SKM-1 (cell line): ENCODE measurements at regions not wholly inside any gene's neighbourhood (a gene's known extent, or its start where the extent isn't known, plus 50 kb on each side); places are given as distances from the start of the nearest gene placed in this dataset.
"Not testable (repeated sequence)": the region's sequence is repeated elsewhere in the genome, so short reads cannot be mapped to it uniquely, and the experiment has no call there.

Experiments
- DNase-seq: peaks from one replicate; lab custom pipeline; 2025; ENCODE audit not compliant: unreplicated experiment; lab: John Stamatoyannopoulos, UW

DNA sequence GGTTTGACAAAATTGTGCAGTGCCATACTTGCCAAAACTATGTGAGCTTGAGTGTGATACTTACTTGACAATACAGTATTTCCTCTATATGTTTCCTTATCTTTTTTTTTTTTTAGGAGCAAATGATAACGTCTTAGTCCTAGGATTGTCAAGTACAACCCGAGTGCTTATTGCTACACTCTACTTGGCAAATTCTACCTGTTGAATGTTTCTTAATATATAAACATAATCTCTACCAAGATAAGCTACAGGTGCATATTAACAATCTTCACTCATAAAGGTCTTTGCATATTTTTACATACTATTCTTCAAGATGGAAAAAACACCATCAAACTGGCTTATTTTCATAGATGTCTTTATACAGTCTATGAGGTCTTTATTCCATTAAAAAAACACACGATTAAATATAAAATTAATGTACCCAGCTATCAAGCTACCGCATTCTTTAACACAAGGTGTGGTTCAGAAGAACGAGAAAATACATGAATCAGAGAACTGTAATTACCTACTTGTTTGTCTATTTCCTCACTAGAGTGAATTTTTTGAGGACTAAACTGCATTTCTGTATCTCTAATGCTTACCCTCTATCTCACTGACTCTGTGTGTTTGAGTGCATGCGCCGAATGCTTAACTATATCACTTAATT is 76.1 kb upstream of the PDSS1 start:
- no peak for DNase-seq

DNA sequence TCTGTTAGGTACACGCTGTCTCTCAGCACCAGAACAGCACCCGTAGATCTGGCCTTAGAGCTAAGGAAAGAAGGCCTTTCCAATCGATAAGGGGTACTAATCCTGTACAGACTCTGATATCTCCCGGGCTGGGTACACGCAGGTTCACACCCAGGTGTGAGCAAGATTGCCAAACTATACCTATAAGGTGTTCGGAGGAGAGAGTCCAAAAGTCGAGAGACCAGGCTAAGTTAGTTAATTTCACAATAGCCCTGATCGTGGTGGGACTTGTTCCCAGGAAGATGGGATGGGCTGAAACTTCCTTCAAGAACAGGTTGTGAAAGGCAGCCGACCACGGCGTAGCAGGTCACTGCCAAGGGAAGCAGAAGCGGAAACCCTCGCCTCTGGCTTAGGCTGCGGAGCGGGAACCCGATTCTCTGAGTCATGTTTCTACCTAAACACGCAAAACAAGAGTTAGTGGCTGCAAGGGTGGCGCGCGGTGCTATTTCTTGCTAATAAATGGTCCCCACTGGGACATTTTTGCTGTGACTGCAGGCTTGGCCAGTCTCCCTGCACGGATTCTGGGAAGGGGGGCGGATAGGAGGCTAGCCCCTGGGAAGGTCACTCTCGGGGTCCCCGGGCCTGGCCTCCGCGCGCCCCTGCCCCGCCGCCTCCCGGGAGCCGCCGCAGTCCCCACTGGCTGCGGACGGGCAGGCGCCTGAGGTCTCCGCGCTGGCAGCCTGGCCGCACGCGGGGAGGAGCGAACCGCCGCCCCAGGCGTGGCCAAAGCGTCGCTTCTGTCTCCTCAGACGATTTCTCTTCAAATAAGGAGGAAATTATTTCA is 75.4 kb upstream of the PDSS1 start:
- DNase-seq = peak; percentile 29

DNA sequence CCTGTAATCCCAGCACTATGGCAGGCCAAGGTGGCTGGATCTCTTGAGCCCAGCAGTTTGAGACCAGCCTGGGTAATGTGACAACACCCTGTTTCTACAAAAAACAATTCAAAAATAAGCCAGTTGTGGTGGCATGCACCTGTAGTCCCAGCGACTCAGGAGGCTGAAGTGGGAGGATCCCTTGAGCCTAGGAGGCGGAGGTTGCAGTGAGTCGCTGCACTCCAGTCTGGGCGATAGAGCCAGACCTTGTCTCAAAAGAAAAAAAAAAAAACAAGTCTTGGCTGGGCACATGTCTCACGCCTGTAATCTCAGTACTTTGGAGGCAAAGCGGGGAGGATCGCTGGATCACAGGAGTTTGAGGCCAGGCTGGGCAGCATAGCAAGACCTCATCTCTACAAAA is 74.6 kb upstream of the PDSS1 start:
- no peak for DNase-seq

DNA sequence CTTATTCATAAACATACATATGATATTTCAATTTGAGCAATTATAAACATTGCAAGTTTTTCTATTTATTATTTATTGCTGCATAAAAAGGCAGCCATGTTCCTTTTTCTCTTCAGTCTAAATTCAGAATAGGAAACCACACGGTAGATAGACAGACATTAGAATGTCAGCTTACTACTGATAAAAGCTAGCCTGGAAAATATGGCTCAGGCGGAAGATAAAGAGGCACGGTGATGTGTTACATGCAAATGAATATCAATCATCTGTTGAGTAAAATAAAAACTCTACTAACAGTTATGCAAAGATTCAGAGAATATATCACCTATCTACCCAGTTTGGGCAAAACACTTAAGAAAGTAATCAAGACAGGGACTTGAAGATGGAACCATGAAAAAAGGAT is 73.5 kb upstream of the PDSS1 start:
- DNase-seq = no peak

DNA sequence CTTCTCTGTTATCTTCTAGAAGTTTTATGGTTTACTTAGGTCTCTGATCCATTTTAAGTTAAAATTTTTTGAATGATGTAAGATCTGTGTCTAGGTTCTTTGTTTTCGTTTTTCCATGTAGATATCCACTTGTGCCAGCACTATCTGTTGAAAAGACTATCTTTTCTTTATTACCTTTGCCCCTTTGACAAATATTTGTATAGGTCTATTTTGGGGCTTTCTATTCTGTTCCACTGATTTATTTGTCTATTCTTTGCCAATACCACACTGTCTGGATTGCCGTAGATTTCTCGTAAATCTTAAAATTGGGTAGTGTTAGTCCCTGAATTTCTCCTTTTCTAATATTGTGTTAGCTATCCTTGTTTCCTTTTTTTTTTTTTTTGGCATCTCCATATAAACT is 71.4 kb upstream of the PDSS1 start:
- no peak for DNase-seq

DNA sequence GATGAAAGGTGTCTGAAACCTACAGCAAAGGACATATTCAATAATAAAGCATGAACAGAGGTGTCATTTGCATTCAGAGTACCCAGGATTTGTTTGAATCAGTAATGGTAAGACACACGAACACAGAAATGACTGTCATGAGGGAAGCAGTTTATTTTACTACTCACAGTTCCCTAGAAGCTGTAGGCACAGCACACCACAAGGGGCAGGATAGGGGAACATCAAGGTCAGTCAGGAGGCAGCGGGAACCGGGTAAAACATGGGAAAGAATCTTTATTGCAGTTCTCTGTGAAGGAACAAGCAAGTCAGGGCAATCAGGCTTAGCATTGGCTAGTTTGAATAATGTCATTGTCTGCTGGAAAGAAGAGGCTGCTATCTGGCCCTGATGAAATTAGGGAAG is 70.2 kb upstream of the PDSS1 start:
- no peak for DNase-seq

DNA sequence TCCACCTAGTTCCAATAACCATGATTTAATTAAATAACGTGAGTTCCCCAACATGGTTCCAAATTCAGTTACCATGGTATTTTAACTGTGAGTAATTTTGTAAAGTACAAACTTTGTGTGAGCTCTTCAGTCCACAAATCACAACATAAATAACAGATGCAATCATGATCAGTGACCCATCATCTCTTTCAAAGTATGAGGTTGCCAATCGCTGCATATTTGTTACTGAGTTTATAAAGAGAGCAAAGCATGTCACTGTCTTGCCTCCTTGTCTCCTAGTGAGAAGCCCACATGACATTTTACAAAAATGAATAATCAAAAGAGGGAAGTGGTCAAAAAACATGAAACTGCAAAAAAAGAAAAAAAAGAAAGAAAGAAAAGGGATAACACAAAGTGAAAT is 69.1 kb upstream of the PDSS1 start:
- no peak for DNase-seq

DNA sequence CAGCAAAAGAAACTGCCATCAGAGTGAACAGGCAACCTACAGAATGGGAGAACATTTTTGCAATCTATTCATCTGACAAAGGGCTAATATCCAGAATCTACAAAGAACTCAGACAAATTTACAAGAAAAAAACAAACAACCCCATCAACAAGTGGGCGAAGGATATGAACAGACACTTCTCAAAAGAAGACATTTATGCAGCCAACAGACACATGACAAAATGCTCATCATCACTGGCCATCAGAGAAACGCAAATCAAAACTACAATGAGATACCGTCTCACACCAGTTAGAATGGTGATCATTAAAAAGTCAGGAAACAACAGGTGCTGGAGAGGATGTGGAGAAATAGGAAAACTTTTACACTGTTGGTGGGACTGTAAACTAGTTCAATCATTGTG is 65.3 kb upstream of the PDSS1 start:
- not testable (repeated sequence) for DNase-seq

DNA sequence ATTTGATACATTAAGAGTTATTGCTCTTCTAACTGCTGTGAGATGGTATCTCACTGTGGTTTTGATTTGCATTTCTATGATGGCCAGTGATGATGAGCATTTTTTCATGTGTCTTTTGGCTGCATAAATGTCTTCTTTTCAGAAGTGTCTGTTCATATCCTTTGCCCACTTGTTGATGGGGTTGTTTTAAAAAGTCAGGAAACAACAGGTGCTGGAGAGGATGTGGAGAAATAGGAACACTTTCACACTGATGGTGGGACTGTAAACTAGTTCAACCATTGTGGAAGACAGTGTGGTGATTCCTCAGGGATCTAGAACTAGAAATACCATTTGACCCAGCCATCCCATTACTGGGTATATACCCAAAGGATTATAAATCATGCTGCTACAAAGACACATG is 63.4 kb upstream of the PDSS1 start:
- DNase-seq = not testable (repeated sequence)

DNA sequence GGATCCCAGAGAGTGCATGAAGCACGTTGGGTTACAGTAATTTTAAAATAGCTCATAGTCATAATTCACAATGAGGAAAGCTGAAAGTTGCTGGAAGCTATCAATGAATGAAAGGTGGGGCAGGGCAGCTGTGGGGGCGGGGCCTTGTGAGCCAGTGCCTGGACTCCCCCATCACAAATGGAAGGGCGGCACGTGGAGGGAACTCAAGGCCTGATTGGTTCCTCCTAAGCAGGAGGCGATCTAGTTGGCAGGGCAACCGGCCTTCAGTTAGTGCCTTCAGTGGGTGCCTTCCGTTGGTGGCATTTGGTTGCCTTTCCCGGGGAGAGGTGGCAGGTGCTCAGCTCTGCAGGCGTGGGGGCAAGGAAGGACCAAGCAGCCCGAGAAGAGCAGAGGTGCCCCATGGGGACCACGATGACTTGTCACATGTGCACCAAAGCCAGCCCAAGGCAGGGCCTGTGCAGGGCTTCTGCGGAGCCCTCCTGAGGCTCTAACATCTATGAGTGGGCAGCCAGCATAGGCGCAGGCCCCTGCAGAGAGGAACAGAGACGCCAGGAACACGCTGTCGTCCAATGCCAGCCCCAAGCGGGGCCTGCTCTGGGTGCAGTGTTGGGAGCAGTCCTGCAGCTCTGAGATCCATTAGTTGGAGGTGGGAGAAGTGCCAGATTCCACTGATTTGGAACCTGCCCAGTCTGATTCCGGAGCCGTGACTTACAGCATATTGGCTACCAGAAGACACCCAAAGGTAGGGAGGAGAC is 59.8 kb upstream of the PDSS1 start:
- DNase-seq = no peak

DNA sequence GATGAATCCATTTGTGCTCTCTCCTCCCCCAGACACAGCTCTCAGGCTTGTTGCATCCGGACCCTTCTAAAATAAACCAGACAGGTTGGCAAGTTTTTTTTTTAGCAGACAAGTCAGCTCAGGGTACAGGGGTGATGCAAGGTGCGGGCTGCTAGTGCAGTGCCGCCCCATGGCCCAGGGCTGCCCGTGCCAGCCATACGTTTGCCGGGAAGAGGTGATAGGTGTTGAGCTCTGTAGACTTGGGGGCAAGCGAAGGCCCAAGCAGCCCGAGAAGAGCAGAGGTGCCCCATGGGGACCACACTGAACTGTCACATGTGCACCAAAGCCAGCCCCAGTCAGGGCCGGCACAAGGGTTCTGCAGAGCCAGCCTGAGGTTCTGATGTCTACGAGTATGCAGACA is 57.1 kb upstream of the PDSS1 start:
- no peak for DNase-seq

DNA sequence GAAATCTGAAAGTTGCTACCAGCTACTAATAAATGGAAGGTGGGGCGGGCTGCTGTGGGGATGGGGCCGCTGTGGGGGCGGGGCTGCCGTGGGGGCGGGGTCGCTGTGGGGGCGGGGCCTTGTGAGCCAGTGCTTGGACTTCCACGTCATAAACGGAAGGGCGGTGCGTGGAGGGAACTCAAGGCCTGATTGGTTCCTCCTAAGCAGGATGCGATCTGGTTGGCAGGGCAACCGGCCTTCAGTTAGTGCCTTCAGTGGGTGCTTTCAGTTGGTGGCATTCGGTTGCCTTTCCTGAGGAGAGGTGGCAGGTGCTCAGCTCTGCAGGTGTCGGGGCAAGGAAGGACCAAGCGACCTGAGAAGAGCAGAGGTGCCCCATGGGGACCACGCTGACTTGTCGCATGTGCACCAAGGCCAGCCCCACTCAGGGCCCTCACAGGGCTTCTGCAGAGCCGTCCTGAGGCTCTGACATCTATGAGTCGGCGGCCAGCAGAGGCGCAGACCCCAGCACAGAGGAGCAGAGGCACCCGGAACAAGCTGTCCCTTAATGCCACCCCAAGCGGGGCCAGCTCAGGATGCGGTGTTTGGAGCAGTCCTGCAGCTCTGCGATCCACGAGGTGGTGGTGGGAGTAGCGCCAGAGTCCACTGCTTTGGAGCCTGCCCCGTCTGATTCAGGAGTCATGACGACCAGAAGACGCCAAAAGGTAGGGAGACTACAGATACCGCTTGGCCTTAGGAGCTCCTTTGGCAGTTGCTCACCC is 54.4 kb upstream of the PDSS1 start:
- DNase-seq = no peak

DNA sequence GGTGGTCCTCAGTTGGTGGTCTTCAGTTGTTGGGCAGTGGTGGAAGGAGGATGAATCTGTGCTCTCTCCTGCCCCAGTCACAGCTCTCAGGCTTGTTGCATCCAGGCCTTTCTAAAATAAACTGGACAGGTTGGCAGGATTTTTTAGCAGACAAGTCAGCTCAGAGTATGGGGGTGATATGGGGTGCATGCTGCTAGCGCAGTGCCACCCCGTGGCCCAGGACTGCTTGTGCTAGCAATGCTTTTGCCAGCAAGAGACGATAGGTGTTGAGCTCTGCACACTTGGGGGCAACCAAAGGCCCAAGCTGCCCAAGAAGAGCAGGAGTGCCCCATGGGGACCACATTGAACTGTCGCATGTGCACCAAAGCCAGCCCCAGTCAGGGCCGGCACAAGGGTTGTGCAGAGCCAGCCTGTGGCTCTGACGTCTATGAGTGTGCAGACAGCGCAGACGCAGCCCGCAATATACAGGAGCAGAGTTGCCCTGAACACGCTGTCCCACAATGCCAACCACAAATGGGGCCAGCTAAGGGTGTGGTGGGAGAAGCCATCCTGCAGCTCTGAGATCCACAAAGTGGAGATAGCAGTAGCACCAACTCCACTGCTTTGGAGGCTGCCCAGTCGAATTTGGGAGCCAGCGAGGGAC is 49.8 kb upstream of the PDSS1 start:
- no peak for DNase-seq
